Stomach smooth muscle (tissue), 2 donors: ENCODE measurements at regions not wholly inside any gene's neighbourhood (a gene's known extent, or its start where the extent isn't known, plus 50 kb on each side); places are given as distances from the start of the nearest gene placed in this dataset.

Source experiments
- H3K27ac ChIP-seq: one replicate; pipeline ENCODE4 v1.7.0; 2013; ENCODE audit warnings: mild to moderate bottlenecking, low read length, inconsistent platforms
- H3K27me3 ChIP-seq, 2 donors: one replicate each; pipeline ENCODE4 v1.7.0; 2013; ENCODE audit warnings: low read length in 2 of 2; ENCODE audit not compliant: insufficient read depth in 2 of 2, control insufficient read depth in 1 of 2
- H3K36me3 ChIP-seq, 2 donors: one replicate each; pipeline ENCODE4 v1.7.0; 2013; ENCODE audit warnings: low read length in 2 of 2; ENCODE audit not compliant: control insufficient read depth in 2 of 2, insufficient read depth in 2 of 2
- H3K4me1 ChIP-seq: one replicate; pipeline ENCODE4 v1.7.0; 2013; ENCODE audit warnings: low read length; ENCODE audit not compliant: control insufficient read depth, insufficient read depth
- H3K4me3 ChIP-seq, 2 donors: one replicate each; pipeline ENCODE4 v1.7.0; 2013; ENCODE audit warnings: low read length in 2 of 2
- H3K9ac ChIP-seq, 2 donors: one replicate each; pipeline ENCODE4 v1.7.0; 2013; ENCODE audit warnings: low read length in 2 of 2, mild to moderate bottlenecking in 1 of 2
- H3K9me3 ChIP-seq, 2 donors: one replicate each; pipeline ENCODE4 v1.7.0; 2013; ENCODE audit warnings: low read length in 2 of 2; ENCODE audit not compliant: control insufficient read depth in 2 of 2
- donor health status: healthy.
- donor health status: Pancreatic carcinoma.

DNA sequence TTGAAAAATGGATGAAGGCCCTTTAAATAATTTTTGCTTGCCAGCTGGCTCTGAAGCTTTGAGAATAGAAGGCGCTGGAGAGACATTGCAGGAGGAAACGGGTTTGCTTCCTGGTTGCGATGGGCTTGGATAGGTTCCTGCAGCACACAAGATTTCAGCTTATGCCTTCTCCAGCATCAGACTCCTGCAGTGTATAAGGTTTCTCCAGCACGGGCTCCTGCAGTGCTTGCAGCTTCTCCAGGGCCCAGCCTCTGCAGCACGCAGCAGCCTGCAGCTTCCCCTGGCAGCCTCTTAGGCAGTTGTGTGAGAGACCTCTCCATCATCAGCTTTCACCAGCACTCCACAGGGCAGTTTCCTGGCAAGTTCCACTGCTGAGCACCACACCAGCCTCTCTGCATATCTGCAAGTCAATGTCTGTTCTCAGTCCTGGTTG lies 78.7 kb upstream of the ZDHHC17 start:
- no peaks in the 10 kb centered on the region for H3K27me3 ChIP-seq
- H3K9ac ChIP-seq, result no peak overlapping the region

DNA sequence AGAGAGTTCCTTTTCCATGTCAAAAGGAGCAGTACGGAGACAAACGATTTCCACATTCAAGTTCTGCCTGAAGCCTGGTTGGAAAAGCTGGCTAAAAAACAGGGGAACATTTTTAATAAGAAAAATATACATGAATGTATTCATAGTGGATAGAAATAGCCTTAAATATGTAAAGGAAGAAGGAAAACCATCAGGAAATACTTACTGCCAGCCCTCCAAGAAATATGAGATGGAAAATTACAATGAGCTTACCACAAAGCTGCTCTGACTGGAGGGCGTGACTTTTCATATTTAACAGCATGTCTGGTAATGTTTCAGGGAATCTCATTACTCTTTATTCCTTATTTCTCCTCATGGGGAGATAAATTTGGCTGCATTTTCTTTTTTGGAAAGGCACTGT lies 75.9 kb upstream of the ZDHHC17 start:
- no peak overlapping the region for H3K4me3 ChIP-seq
- no peak overlapping the region for H3K9ac ChIP-seq
- no peaks in the 10 kb centered on the region for H3K27me3 ChIP-seq
- H3K27ac ChIP-seq, result no peak overlapping the region
- H3K4me1 ChIP-seq, result peaks cover 8% of the 10 kb centered on the region
- H3K36me3 ChIP-seq, result no peaks in the 10 kb centered on the region
- no peaks in the 10 kb centered on the region for H3K9me3 ChIP-seq

More for the DNA sequence above, 78.7 kb upstream of the ZDHHC17 start:
- no peaks in the 10 kb centered on the region for H3K36me3 ChIP-seq
- no peak overlapping the region for H3K27ac ChIP-seq
- no peaks in the 10 kb centered on the region for H3K9me3 ChIP-seq
- H3K4me1 ChIP-seq, result peaks cover 8% of the 10 kb centered on the region
- peak overlapping the region in 1 of 2 donors; percentile 40 for H3K4me3 ChIP-seq

DNA sequence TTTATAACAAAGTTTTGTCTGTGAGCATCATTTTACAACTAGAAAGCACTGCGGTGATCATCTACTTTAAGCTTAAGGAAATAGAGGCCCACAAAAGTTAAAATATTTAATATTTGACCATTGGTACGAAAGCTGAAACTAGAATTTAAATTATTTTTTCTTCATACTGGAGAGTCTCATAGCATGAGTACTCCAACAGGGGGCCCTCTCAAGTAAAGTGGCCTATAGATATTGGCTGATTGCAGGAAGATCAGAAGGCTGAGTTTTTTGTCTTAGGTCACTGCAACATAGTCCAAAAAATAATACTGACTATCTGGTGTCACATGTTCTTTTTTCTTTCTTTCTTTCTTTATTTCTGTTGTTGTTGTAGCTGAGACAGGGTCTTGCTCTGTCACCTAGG lies 75.3 kb upstream of the ZDHHC17 start:
- peaks cover 8% of the 10 kb centered on the region for H3K4me1 ChIP-seq
- H3K36me3 ChIP-seq, result no peaks in the 10 kb centered on the region
- no peaks in the 10 kb centered on the region for H3K9me3 ChIP-seq
- no peak overlapping the region for H3K9ac ChIP-seq
- H3K27ac ChIP-seq, result no peak overlapping the region
- no peak overlapping the region for H3K4me3 ChIP-seq
- H3K27me3 ChIP-seq, result no peaks in the 10 kb centered on the region

DNA sequence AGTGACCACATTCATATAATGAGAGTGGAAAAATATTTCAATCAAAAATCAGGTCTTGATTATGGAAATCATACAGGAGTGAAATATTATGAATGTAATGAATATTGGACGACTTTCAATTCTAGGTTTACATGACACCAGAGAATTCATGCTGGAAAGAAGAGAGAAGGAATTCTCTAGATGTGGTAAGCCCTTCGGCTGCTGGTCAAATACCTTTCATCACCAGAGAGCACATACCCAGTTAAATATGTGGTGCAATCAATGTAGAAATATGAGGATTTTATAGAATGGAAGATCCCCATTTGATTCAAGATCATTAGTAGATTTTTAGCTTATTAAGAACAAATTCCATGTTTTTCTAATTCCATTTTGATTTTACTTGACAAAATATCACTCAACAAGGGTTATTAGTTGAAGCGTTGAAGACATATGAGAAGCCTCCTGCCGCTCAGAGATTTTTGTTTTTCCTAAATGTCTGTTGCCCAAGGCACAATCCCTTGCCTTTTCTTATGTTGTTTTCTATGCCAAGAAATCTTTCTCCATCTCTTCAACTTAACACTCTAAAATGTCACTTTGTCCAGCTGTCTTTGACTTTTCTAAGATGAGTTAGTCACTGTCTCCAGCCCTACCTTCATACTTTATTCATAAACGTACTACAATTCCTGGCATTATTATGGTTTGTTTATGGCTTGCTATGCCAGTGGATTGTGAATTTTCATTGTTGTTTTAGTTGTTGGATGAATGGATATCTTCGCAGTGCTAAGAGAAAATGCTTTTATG lies 72.8 kb upstream of the ZDHHC17 start:
- H3K4me3 ChIP-seq, result no peak overlapping the region

DNA sequence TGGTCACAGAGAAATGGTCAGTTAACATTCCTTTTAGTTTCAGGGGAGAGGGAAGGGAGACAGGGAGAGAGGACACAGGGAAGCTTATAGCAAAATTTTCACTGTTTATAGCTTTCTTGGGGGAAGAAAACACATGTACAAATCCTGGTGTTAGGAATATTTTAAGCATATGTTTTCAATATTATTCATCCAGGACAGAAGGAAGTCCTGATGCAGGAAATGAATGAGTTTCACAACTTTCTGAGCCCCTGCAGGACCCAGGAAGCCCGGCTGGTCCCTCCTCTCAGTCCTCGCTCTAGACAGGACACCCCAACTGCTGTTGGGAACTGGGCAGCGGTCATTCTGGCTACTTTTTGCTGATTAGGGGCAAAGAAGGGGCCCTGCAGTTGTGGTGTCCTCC lies 71.1 kb upstream of the ZDHHC17 start:
- Histone ChIP-seq H3K4me1 (no peaks in the 10 kb centered on the region), H3K36me3 (no peaks in the 10 kb centered on the region), H3K4me3 (no peak overlapping the region), H3K9ac (no peak overlapping the region), H3K9me3 (no peaks in the 10 kb centered on the region), H3K27ac (no peak overlapping the region), H3K27me3 (no peaks in the 10 kb centered on the region)

More for the DNA sequence above, 72.8 kb upstream of the ZDHHC17 start:
- Histone ChIP-seq H3K27ac (no peak overlapping the region), H3K36me3 (no peaks in the 10 kb centered on the region), H3K4me1 (no peaks in the 10 kb centered on the region), H3K9ac (no peak overlapping the region), H3K9me3 (no peaks in the 10 kb centered on the region), H3K27me3 (no peaks in the 10 kb centered on the region)

DNA sequence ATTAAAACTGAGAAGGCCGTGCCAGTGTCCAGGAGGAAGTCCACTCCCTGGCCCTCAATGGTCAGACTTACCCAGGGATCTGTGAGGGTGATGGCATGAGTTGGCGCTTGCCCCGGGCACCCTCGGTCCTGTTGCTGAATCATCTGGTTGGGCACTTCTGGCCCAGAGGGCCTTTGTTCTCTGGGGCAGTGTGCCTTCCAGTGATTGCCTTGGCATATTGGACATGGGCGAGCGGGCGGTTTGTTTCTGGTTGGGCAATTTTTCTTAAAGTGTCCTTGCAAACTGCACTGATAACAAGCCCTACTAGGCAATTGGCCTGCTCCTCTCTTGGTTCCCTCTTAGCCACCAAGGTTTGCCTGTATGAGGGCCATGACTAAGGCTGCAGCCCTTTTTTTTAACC lies 69.5 kb upstream of the ZDHHC17 start:
- H3K27ac ChIP-seq, result no peak overlapping the region
- no peaks in the 10 kb centered on the region for H3K36me3 ChIP-seq
- no peak overlapping the region for H3K4me3 ChIP-seq

DNA sequence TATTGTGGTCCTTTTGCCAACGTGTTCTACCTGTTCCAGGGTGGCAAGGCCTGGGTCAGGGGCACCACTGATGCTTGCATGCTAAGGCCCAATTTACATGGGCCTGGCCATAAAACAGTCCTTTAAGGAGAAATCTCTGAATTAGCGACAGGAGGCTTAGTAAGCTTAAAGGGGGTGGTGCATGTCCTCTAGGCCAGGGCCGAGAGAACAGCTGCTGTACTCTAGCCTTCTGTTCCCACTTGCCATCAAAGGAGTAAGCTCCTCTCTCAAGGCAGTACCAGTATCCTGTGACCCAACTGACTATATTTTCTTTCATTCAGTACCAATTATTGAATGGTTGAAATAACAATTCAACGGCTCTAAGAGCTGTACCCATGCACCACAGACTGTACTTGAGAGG lies 67.7 kb upstream of the ZDHHC17 start:
- H3K9me3 ChIP-seq, result no peaks in the 10 kb centered on the region
- H3K4me3 ChIP-seq, result no peak overlapping the region
- H3K27me3 ChIP-seq, result no peaks in the 10 kb centered on the region
- no peaks in the 10 kb centered on the region for H3K36me3 ChIP-seq
- H3K9ac ChIP-seq, result no peak overlapping the region
- H3K4me1 ChIP-seq, result no peaks in the 10 kb centered on the region
- H3K27ac ChIP-seq, result no peak overlapping the region

More for the DNA sequence above, 69.5 kb upstream of the ZDHHC17 start:
- Histone ChIP-seq H3K27me3 (no peaks in the 10 kb centered on the region), H3K9me3 (no peaks in the 10 kb centered on the region), H3K4me1 (no peaks in the 10 kb centered on the region), H3K9ac (no peak overlapping the region)

DNA sequence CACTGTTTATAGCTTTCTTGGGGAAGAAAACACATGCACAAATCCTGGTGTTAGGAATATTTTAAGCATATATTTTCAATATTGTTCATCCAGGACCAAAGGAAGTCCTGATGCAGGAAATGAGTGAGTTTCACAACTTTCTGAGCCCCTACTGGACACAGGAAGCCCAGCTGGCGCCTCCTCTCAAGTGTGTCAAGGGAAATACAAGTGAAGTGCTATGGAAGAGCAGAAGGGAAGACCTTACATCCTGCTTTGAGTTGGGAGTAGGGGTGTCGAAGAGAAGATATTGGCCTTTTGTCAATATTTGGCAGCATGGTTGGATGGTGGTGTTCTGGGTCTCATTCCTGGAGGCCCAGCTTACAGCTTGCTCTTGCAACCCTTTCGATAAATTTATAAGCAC lies 66.1 kb upstream of the ZDHHC17 start:
- Histone ChIP-seq H3K4me3 (no peak overlapping the region), H3K4me1 (no peaks in the 10 kb centered on the region), H3K9me3 (no peaks in the 10 kb centered on the region), H3K27ac (no peak overlapping the region), H3K27me3 (no peaks in the 10 kb centered on the region), H3K36me3 (no peaks in the 10 kb centered on the region), H3K9ac (no peak overlapping the region)

DNA sequence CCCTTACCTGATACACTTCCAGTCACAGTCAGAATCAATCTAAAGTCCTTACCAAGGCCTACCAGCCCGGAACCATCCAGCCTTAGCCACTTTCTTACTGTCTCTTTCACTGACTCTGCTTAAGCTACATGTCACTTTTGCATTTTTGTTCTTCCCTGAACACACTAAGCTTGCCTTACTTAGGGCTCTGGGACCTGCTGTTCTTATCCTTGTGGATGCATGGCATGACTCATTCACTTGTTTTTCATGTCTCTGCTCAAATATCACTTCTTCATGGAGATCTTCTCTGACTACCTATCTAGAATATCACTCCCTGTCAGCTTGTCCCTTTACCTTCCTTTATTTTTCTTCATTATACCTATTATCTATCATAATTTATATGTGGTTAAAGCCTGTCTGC lies 65.6 kb upstream of the ZDHHC17 start:
- Histone ChIP-seq H3K9ac (no peak overlapping the region), H3K4me1 (no peaks in the 10 kb centered on the region), H3K4me3 (no peak overlapping the region), H3K27ac (no peak overlapping the region), H3K27me3 (no peaks in the 10 kb centered on the region), H3K9me3 (no peaks in the 10 kb centered on the region), H3K36me3 (no peaks in the 10 kb centered on the region)

DNA sequence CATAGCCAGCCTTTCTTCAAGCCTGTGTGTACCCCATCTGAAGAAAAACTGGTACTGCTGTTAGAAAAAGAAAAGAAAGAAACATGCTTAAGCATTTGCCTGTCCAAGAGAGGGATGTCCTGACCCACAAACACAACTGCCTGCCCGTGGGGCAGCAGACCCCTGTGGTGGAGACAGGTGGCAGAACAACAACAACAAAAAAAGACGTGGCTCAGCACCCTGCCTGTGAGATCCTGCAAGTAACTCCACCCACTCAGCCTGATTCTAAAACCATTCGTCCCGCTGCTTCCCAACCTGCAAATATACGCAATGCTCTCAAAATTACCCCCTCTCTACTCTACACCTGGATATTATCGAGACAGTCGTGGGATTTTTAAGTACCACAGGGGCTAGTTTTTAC lies 64.9 kb upstream of the ZDHHC17 start:
- Histone ChIP-seq H3K4me3 (no peak overlapping the region), H3K27me3 (no peaks in the 10 kb centered on the region), H3K9me3 (no peaks in the 10 kb centered on the region), H3K9ac (no peak overlapping the region), H3K4me1 (no peaks in the 10 kb centered on the region), H3K27ac (no peak overlapping the region), H3K36me3 (no peaks in the 10 kb centered on the region)

DNA sequence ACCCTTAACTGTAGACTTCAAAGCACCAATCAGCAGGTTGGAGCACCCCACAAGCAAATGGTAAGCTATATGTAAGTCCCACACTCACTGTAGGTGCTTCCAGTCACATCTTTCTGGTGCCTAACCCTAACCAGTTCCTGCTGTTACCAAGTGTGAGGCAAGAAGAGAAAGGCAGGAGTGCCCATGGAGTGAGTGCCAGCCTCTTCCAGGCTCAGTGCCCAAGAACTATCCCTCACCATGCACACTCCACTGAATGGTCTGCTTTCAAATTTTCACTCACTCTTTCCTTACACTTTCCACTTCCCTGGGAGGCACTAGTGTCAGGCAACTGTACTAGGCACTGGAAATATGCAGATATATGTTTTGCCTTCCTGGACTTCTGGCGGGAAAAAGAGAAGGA lies 62.2 kb upstream of the ZDHHC17 start:
- H3K27me3 ChIP-seq, result no peaks in the 10 kb centered on the region
- no peaks in the 10 kb centered on the region for H3K36me3 ChIP-seq
- H3K4me3 ChIP-seq, result no peak overlapping the region
- H3K4me1 ChIP-seq, result no peaks in the 10 kb centered on the region
- no peaks in the 10 kb centered on the region for H3K9me3 ChIP-seq
- no peak overlapping the region for H3K9ac ChIP-seq
- H3K27ac ChIP-seq, result no peak overlapping the region
